ENCODE measurements at regions not wholly inside any gene's neighbourhood (a gene's known extent, or its start where the extent isn't known, plus 50 kb on each side); places are given as distances from the start of the nearest gene placed in this dataset.

DNA sequence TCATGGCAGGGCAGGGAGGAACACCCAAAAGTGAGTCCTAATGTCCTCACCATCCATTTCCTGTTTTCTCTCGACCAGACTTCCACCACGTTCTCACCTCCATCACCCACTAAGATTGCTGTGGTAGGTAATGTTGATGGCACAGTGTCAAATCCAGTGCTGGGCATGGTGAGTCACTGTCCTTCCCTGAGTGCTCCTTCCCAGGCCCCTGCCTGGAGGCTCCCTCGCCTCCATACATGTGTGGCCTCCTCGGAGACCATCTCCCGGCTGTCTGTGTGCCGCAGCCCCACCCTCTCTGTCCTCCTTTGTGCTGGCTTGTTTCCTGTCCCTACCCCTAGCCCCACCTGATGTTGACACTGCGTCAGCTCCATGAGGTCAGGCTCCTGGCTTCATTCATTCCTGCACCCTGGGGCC lies 177.5 kb downstream of the SYK start:
- no peak overlapping the region for H3K4me3 ChIP-seq (ENCODE audit: low read length)
- DNase-seq (ENCODE audit: low read depth): no peak
- TF ChIP-seq, protein P1, sequence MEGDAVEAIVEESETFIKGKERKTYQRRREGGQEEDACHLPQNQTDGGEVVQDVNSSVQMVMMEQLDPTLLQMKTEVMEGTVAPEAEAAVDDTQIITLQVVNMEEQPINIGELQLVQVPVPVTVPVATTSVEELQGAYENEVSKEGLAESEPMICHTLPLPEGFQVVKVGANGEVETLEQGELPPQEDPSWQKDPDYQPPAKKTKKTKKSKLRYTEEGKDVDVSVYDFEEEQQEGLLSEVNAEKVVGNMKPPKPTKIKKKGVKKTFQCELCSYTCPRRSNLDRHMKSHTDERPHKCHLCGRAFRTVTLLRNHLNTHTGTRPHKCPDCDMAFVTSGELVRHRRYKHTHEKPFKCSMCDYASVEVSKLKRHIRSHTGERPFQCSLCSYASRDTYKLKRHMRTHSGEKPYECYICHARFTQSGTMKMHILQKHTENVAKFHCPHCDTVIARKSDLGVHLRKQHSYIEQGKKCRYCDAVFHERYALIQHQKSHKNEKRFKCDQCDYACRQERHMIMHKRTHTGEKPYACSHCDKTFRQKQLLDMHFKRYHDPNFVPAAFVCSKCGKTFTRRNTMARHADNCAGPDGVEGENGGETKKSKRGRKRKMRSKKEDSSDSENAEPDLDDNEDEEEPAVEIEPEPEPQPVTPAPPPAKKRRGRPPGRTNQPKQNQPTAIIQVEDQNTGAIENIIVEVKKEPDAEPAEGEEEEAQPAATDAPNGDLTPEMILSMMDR (conservative IDR thresholded peaks at IDR 0.05; ENCODE audit: low read length): no peak

DNA sequence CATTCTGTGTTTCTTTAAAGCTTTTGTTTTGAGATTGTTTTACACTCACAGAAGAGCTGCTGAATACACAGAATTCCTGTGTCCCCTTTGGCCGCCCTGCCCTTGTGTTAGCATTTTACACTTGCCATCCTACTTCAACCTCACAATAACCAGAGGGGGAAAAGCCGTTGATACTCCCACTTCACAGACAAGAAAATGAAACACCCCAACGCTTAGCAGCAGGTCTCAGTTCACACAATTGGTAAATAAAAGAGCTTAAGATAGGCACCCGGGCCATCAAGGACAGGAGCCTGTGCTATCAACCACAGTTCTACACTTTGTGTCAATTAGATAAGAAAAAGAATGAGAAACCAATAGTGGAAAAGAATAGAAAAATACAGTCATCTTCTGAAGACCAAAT lies 178.0 kb downstream of the SYK start:
- no peak for DNase-seq (ENCODE audit: low read depth)
- no peak overlapping the region for H3K4me3 ChIP-seq (ENCODE audit: low read length)
- TF ChIP-seq, protein P1 (conservative IDR thresholded peaks at IDR 0.05; ENCODE audit: low read length): no peak

DNA sequence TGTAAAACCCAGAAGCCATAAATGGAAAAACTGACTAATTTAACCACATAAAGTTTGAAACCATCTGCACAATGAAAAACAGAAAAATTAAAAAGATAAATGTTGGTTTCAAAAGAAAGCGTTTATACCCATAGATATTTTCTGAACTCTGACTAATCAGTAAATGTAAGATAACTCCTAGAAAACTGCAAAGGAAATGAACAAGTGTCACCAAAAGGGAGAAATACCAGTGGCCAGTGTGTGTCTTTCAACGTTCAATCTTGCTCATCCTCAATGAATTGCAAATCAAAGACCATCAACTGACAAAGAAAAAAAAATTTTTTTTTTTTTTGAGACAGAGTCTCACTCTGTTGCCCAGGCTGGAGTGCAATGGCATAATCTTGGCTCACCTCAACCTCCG lies 180.1 kb downstream of the SYK start:
- TF ChIP-seq, protein P1 (conservative IDR thresholded peaks at IDR 0.05; ENCODE audit: low read length): no peak
- no peak for DNase-seq (ENCODE audit: low read depth)
- H3K4me3 ChIP-seq (ENCODE audit: low read length): no peak overlapping the region

DNA sequence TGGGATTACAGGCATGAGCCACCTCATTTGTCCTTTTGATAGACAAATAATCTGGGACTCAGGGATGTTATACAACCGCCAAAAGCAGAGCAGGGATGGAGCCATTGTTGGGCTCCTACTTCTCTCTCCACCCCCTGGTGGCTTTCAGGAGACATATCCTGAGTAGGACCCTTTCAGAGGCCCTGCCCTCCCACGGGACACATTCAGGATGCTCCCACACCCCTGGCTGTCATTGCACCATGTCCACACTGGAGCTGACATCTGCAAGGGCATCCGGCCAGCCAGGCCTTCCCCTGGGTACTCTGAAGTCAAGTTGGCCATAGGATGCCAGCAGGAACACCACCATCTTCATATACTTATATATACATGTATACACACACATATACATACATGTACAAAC lies 181.8 kb downstream of the SYK start:
- TF ChIP-seq, protein P1 (conservative IDR thresholded peaks at IDR 0.05; ENCODE audit: low read length): no peak
- no peak for DNase-seq (ENCODE audit: low read depth)
- no peak overlapping the region for H3K4me3 ChIP-seq (ENCODE audit: low read length)

DNA sequence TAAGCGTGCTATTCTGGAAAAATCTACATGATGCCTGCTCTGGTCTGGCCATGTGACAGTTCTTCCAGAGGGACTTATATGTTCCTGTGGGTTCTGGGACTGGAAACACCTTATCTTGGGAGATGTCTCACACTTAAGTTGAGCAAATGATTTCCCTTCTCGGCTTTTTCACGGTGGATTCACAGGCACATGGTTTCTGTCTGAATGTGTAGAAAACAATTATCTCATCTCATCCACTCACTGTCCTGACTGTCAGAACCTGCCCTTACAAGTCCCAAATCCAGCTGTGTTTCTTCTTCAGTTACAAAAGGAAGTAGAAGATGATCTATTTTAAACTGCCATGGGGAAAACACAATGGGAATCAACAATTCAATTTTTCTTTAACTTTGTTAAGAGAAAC lies 184.0 kb downstream of the SYK start:
- DNase-seq (ENCODE audit: low read depth): no peak
- TF ChIP-seq, protein P1 (conservative IDR thresholded peaks at IDR 0.05; ENCODE audit: low read length): no peak
- H3K4me3 ChIP-seq (ENCODE audit: low read length): no peak overlapping the region

DNA sequence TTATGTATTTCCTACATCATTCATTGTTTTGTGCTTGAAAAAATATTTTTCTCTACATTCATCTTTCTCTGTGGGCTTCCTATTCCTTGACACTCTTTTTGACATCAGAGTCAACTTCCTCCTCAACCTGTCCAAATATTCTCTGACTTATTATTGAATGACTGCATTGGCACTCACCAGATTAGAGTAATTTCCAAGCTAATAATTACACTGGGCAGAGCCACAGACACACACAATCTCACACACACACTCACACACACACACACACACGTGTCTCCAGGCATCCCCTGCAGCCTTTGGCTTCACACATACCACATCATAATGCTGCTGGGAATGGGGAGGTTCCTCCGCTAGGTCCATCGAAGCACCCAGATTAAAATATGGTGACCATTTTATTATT lies 184.5 kb downstream of the SYK start:
- TF ChIP-seq, protein P1 (conservative IDR thresholded peaks at IDR 0.05; ENCODE audit: low read length): no peak
- DNase-seq (ENCODE audit: low read depth): no peak
- no peak overlapping the region for H3K4me3 ChIP-seq (ENCODE audit: low read length)

DNA sequence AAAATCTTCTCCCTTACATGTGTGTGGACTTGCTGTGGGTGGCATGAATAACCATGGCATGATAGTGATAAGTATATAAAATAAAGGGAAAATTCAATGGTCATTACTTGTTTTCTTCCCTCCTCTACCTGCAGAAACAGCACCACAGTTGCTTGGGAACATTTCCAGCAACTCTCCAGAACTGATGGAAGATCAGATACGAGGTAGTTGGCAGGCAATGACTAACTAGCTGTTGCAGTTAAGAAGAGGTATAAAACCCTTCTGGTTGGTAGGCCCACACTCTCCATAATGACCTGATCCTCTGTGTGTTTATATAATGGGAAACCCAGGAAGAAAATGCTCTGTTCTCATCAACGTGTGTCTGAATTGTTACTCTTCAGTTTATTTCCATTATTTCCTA lies 185.9 kb downstream of the SYK start:
- no peak overlapping the region for H3K4me3 ChIP-seq (ENCODE audit: low read length)
- TF ChIP-seq, protein P1 (conservative IDR thresholded peaks at IDR 0.05; ENCODE audit: low read length): no peak
- DNase-seq (ENCODE audit: low read depth): no peak
